Adrenal gland (tissue), 5 donors: ENCODE measurements at regions not wholly inside any gene's neighbourhood (a gene's known extent, or its start where the extent isn't known, plus 50 kb on each side); places are given as distances from the start of the nearest gene placed in this dataset.

Source experiments
- CTCF ChIP-seq, 6 experiments: fragments of 450-650 bp in 4 of 6; fragments of 200-600 bp in 2 of 6; sonication (generic) in 1 of 6; IDR thresholded peaks; 1 replicate in 5 of 6; 2 replicates in 1 of 6; pipeline versions ENCODE4 v1.5.1 to v1.8.0; 2016 to 2021; ENCODE audit warnings: antibody characterized with exemption in 6 of 6, mild to moderate bottlenecking in 2 of 6, moderate library complexity in 1 of 6
- POLR2A ChIP-seq, 2 donors: fragments of 450-650 bp; IDR thresholded peaks; one replicate each; pipeline ENCODE4 v1.6.1; 2017; ENCODE audit warnings: antibody characterized with exemption in 2 of 2, mild to moderate bottlenecking in 2 of 2, moderate library complexity in 1 of 2
- donor health status: DM: no; HTN: no; CAD: no.

GRCh38 chr2:176891857-176892256, 320.7 kb upstream of the HNRNPA3 start:
- TF ChIP-seq CTCF (IDR thresholded peaks at IDR 0.05): no peak
- TF ChIP-seq POLR2A (IDR thresholded peaks at IDR 0.05): no peak
